ENCODE measurements at regions not wholly inside any gene's neighbourhood (a gene's known extent, or its start where the extent isn't known, plus 50 kb on each side); places are given as distances from the start of the nearest gene placed in this dataset.

GRCh38 chr3:19662486-19662885 is 271.5 kb downstream of the EFHB start (continued):
- TF ChIP-seq ZBTB11 (CRISPR knock-in tag; IDR thresholded peaks at IDR 0.05) (no peak), FOXM1 (IDR thresholded peaks at IDR 0.05; ENCODE audit: low read depth, low read length) (no peak), MEF2B (IDR thresholded peaks at IDR 0.05; ENCODE audit: partially characterized antibody, poor library complexity, severe bottlenecking) (no peak)

- Histone ChIP-seq H3K9ac (ENCODE audit: control insufficient read depth, insufficient read depth, low read length) (no peak overlapping the region), H3K36me3 (ENCODE audit: control insufficient read depth in 2 of 2, insufficient read depth in 2 of 2, low read length in 1 of 2) (no peaks in the 10 kb centered on the region), H2AFZ (ENCODE audit: control insufficient read depth, low read depth, low read length) (no peak overlapping the region), H4K20me1 (ENCODE audit: control insufficient read depth, insufficient read depth) (no peaks in the 10 kb centered on the region), H3K79me2 (ENCODE audit: control insufficient read depth, insufficient read depth, low read length) (no peaks in the 10 kb centered on the region), H3K27ac (ENCODE audit: control insufficient read depth, insufficient read depth) (no peak overlapping the region), H3K9me3 (replicated peaks; ENCODE audit: control insufficient read depth, insufficient read depth, low read length) (no peaks in the 10 kb centered on the region; the same call in 1 of the 3 replicates), H3K4me3 (no peak overlapping the region), H3K4me2 (ENCODE audit: control insufficient read depth, insufficient read depth) (no peak overlapping the region), H3K27me3 (replicated peaks in 1 of 2; ENCODE audit: control insufficient read depth in 2 of 2, insufficient read depth in 2 of 2, low read length in 1 of 2) (no peaks in the 10 kb centered on the region), H3K4me1 (ENCODE audit: control insufficient read depth, insufficient read depth, low read length) (no peaks in the 10 kb centered on the region)
- SMC1A ChIA-PET (ENCODE audit: uncharacterized antibody, unreplicated experiment): no interaction called here
- FAIRE-seq (no peak), DNase-seq (ENCODE audit: low read depth, low spot score) (no peak), ATAC-seq (no peak)
- no TSS peak for BruUV-seq (replicated peaks)
- intact Hi-C loops (cut with micrococcal nuclease; ENCODE audit: unreplicated experiment): no loop called here
- RAD21 ChIA-PET (ENCODE audit: unreplicated experiment): no interaction called here
- in situ Hi-C loops (cut with MboI): no loop called here
- POLR2A ChIA-PET: no interaction called here
- CTCF ChIA-PET: no interaction called here
- TF ChIP-seq POLR2AphosphoS2 (IDR thresholded peaks at IDR 0.05; ENCODE audit: low read depth, low read length): no peak
- TF ChIP-seq SMARCA5 (IDR thresholded peaks at IDR 0.05): no peak
- no peak for TF ChIP-seq BCLAF1 (IDR thresholded peaks at IDR 0.05)
- TF ChIP-seq ATF7 (IDR thresholded peaks at IDR 0.05; ENCODE audit: low read depth): no peak
- no peak for TF ChIP-seq PRDM15 (CRISPR knock-in tag; IDR thresholded peaks at IDR 0.05)
- no peak for TF ChIP-seq PAX8 (IDR thresholded peaks at IDR 0.05)
- TF ChIP-seq STAT1 (conservative IDR thresholded peaks at IDR 0.05): no peak
- TF ChIP-seq NKRF (conservative IDR thresholded peaks at IDR 0.05): no peak
- TF ChIP-seq SUZ12 (IDR thresholded peaks at IDR 0.05; ENCODE audit: unreplicated experiment): no peak
Measured at GRCh38 chr3:19652336-19652735, 281.7 kb downstream of the EFHB start.
